ENCODE measurements at regions not wholly inside any gene's neighbourhood (a gene's known extent, or its start where the extent isn't known, plus 50 kb on each side); places are given as distances from the start of the nearest gene placed in this dataset.

- Mint-ChIP-seq H3K36me3 (no peaks in the 10 kb centered on the region), H3K4me1 (peaks cover 32% of the 10 kb centered on the region), H3K4me3 (no peak overlapping the region), H3K9me3 (no peaks in the 10 kb centered on the region), H3K27ac (no peak overlapping the region), H3K27me3 (ENCODE audit: low read depth) (no peaks in the 10 kb centered on the region)
- no peak for ATAC-seq
- ChIA-PET POLR2A (no interaction called here), CTCF (interaction anchor here (1.5 to 4.3 kb wide), 2 partner anchors 167 to 328 kb away, joined by 5 to 30 read pairs; no protein-coding TSS in a partner anchor)
- no peak for DNase-seq (ENCODE audit: low spot score)
- TF ChIP-seq CBFB (CRISPR knock-in tag; IDR thresholded peaks at IDR 0.05; ENCODE audit: low read depth) (no peak), RORB (CRISPR knock-in tag; IDR thresholded peaks at IDR 0.05) (no peak), SOX15 (CRISPR knock-in tag; IDR thresholded peaks at IDR 0.05) (no peak), ERG (CRISPR knock-in tag; IDR thresholded peaks at IDR 0.05) (no peak), CREM (CRISPR knock-in tag; IDR thresholded peaks at IDR 0.05) (no peak), FOXJ3 (CRISPR knock-in tag; IDR thresholded peaks at IDR 0.05; ENCODE audit: borderline replicate concordance) (no peak), GTF2I (CRISPR knock-in tag; conservative IDR thresholded peaks at IDR 0.05) (no peak), AR (CRISPR knock-in tag; IDR thresholded peaks at IDR 0.05) (no peak)
These were observed 392.1 kb upstream of the HNRNPA3 start for GRCh38 chr2:176820371-176820932.

GRCh38 chr2:176821350-176821749 lies 391.2 kb upstream of the HNRNPA3 start:
- Mint-ChIP-seq H3K4me1 (peaks cover 29% of the 10 kb centered on the region), H3K27me3 (ENCODE audit: low read depth) (no peaks in the 10 kb centered on the region), H3K36me3 (no peaks in the 10 kb centered on the region), H3K27ac (no peak overlapping the region), H3K4me3 (no peak overlapping the region), H3K9me3 (no peaks in the 10 kb centered on the region)
- TF ChIP-seq ZNF416 (CRISPR knock-in tag; IDR thresholded peaks at IDR 0.05) (no peak), NR2C2 (CRISPR knock-in tag; IDR thresholded peaks at IDR 0.05) (no peak), ZNF396 (CRISPR knock-in tag; IDR thresholded peaks at IDR 0.05; ENCODE audit: borderline replicate concordance) (no peak), ESRRA (CRISPR knock-in tag; IDR thresholded peaks at IDR 0.05; ENCODE audit: borderline replicate concordance) (no peak), SMAD4 (CRISPR knock-in tag; IDR thresholded peaks at IDR 0.05) (no peak), ZMAT4 (CRISPR knock-in tag; IDR thresholded peaks at IDR 0.05) (no peak), MXD4 (CRISPR knock-in tag; IDR thresholded peaks at IDR 0.05; ENCODE audit: borderline replicate concordance) (no peak), E2F5 (CRISPR knock-in tag; IDR thresholded peaks at IDR 0.05) (no peak), MAX (CRISPR knock-in tag; IDR thresholded peaks at IDR 0.05) (no peak)
- ATAC-seq (no peak), DNase-seq (ENCODE audit: low spot score) (no peak)
- CTCF ChIA-PET, result interaction anchor here (1.5 kb wide), 1 partner anchor 167 kb away, joined by 5 read pairs; no protein-coding TSS in a partner anchor
- POLR2A ChIA-PET, result no interaction called here

- no peak overlapping the region for H3K27ac Mint-ChIP-seq
- CTCF ChIA-PET, result interaction anchor here (1.5 kb wide), 1 partner anchor 168 kb away, joined by 5 read pairs; no protein-coding TSS in a partner anchor
- ATAC-seq, result no peak
- TF ChIP-seq FOXP4 (CRISPR knock-in tag; IDR thresholded peaks at IDR 0.05) (no peak), FOXP1 (CRISPR knock-in tag; IDR thresholded peaks at IDR 0.05; ENCODE audit: borderline replicate concordance) (no peak), NFYB (CRISPR knock-in tag; conservative IDR thresholded peaks at IDR 0.05; ENCODE audit: low read depth) (no peak), ZNF219 (CRISPR knock-in tag; IDR thresholded peaks at IDR 0.05; ENCODE audit: borderline replicate concordance) (no peak), GABPB1 (CRISPR knock-in tag; IDR thresholded peaks at IDR 0.05) (no peak), KAT7 (CRISPR knock-in tag; IDR thresholded peaks at IDR 0.05; ENCODE audit: borderline replicate concordance) (no peak), JUN (CRISPR knock-in tag; IDR thresholded peaks at IDR 0.05) (no peak), ZBTB43 (CRISPR knock-in tag; IDR thresholded peaks at IDR 0.05) (no peak), ATF1 (CRISPR knock-in tag; IDR thresholded peaks at IDR 0.05) (no peak)
These were observed 390.5 kb upstream of the HNRNPA3 start for GRCh38 chr2:176822060-176822459.

More at GRCh38 chr2:176822060-176822459, 390.5 kb upstream of the HNRNPA3 start:
- Mint-ChIP-seq H3K9me3 (no peaks in the 10 kb centered on the region), H3K4me3 (no peak overlapping the region), H3K4me1 (peaks cover 27% of the 10 kb centered on the region), H3K27me3 (ENCODE audit: low read depth) (no peaks in the 10 kb centered on the region; the same call in 1 of the 2 replicates), H3K36me3 (no peaks in the 10 kb centered on the region)
- POLR2A ChIA-PET, result no interaction called here
- DNase-seq (ENCODE audit: low spot score), result no peak

Measured in WTC11 (cell line).